ENCODE measurements at regions not wholly inside any gene's neighbourhood (a gene's known extent, or its start where the extent isn't known, plus 50 kb on each side); places are given as distances from the start of the nearest gene placed in this dataset.

DNA sequence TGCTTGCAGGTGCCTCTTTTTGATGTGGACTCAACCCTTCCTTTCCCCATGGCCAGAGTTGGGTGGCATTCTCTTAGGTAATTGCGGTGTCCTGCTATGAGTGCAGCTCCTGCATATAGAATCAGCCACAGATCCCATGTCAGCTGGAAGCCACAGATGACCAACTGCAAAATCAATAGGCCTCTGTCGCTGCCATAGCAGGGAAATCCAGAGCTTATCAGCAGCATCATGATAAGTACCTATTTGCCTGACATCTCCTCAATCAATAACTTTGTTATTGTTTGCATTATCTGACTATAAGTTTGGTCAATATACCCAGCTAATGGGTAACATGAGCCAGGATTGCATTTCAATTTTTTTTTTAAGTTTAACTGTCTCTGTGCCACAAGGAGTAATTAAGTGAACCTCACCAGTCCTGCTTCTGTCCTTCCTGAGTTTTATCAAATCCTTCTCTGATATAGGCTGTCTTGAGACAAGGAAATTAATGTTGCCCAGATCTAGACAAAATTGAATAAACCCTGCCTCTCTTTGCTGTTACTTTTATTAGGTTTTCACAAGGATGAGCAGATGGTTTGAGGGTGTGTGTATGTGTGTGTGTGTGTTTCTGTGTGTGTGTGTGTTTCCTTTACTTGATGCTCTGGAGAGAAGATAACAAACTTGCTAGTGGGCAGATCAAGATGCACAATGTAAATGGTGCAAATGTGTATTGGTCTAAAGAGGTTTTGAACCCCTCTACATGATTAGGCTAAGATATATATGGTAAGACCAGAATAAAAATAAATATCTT lies 59.6 kb upstream of the CREB1 start:
- no peak for DNase-seq (ENCODE audit: low spot score)
- Mint-ChIP-seq H3K4me1 (ENCODE audit: low read depth) (peaks cover 34% of the 10 kb centered on the region), H3K4me3 (ENCODE audit: unreplicated experiment) (no peak overlapping the region), H3K36me3 (ENCODE audit: low read depth) (no peaks in the 10 kb centered on the region), H3K27ac (ENCODE audit: unreplicated experiment) (no peak overlapping the region), H3K27me3 (ENCODE audit: low read depth) (no peaks in the 10 kb centered on the region), H3K9me3 (ENCODE audit: low read depth) (no peaks in the 10 kb centered on the region)
- TF ChIP-seq, protein P1, sequence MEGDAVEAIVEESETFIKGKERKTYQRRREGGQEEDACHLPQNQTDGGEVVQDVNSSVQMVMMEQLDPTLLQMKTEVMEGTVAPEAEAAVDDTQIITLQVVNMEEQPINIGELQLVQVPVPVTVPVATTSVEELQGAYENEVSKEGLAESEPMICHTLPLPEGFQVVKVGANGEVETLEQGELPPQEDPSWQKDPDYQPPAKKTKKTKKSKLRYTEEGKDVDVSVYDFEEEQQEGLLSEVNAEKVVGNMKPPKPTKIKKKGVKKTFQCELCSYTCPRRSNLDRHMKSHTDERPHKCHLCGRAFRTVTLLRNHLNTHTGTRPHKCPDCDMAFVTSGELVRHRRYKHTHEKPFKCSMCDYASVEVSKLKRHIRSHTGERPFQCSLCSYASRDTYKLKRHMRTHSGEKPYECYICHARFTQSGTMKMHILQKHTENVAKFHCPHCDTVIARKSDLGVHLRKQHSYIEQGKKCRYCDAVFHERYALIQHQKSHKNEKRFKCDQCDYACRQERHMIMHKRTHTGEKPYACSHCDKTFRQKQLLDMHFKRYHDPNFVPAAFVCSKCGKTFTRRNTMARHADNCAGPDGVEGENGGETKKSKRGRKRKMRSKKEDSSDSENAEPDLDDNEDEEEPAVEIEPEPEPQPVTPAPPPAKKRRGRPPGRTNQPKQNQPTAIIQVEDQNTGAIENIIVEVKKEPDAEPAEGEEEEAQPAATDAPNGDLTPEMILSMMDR (IDR thresholded peaks at IDR 0.05) = no peak

- H3K4me1 Mint-ChIP-seq (ENCODE audit: low read depth) = peaks cover 36% of the 10 kb centered on the region
- no peak for DNase-seq (ENCODE audit: low spot score)
- no peak overlapping the region for H3K27ac Mint-ChIP-seq (ENCODE audit: unreplicated experiment)
- TF ChIP-seq, protein P1 (IDR thresholded peaks at IDR 0.05) = no peak
- no peaks in the 10 kb centered on the region for H3K27me3 Mint-ChIP-seq (ENCODE audit: low read depth)
- H3K9me3 Mint-ChIP-seq (ENCODE audit: low read depth) = no peaks in the 10 kb centered on the region
- no peaks in the 10 kb centered on the region for H3K36me3 Mint-ChIP-seq (ENCODE audit: low read depth)
- H3K4me3 Mint-ChIP-seq (ENCODE audit: unreplicated experiment) = no peak overlapping the region
These were observed 58.5 kb upstream of the CREB1 start for GRCh38 chr2:207471261-207471660.

DNA sequence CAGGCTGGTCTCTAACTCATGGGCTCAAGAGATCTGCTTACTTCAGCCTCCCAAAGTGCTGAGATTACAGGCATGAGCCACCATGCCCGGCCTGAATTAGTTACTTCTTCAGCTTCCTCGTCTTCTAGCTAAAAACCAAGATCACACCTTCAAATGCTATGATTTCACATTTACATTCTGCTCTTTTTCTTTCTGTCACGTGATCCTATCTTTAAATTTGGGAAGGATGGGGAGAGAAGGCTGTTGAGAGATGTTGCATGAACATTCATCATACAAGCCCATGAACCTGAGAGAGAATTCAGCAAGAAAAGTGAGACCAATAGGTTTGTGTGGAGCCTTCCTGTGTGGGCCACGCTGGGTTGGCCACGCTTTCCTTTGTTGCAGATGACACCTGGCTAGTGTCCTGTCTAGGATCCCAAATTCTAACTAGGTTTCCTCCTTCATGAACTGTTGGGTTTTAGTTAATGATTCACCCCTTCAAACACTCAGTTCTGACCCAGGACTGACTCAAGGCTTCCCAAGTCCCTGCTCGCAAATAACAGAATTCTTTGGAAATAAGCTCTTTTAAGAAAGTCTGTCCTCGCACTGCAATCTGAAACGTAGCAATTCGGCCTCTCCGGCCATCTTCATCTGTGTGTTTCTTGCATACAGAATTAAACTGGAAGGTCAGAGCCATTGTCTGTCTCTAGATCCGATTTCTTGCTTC lies 57.3 kb upstream of the CREB1 start:
- TF ChIP-seq, protein P1 (IDR thresholded peaks at IDR 0.05) = no peak
- no peaks in the 10 kb centered on the region for H3K27me3 Mint-ChIP-seq (ENCODE audit: low read depth)
- DNase-seq (ENCODE audit: low spot score) = no peak
- H3K27ac Mint-ChIP-seq (ENCODE audit: unreplicated experiment) = peak overlapping the region; percentile 69
- H3K9me3 Mint-ChIP-seq (ENCODE audit: low read depth) = no peaks in the 10 kb centered on the region
- H3K4me1 Mint-ChIP-seq (ENCODE audit: low read depth) = peaks cover 29% of the 10 kb centered on the region
- peak overlapping the region; percentile 45 for H3K4me3 Mint-ChIP-seq (ENCODE audit: unreplicated experiment)
- no peaks in the 10 kb centered on the region for H3K36me3 Mint-ChIP-seq (ENCODE audit: low read depth)

DNA sequence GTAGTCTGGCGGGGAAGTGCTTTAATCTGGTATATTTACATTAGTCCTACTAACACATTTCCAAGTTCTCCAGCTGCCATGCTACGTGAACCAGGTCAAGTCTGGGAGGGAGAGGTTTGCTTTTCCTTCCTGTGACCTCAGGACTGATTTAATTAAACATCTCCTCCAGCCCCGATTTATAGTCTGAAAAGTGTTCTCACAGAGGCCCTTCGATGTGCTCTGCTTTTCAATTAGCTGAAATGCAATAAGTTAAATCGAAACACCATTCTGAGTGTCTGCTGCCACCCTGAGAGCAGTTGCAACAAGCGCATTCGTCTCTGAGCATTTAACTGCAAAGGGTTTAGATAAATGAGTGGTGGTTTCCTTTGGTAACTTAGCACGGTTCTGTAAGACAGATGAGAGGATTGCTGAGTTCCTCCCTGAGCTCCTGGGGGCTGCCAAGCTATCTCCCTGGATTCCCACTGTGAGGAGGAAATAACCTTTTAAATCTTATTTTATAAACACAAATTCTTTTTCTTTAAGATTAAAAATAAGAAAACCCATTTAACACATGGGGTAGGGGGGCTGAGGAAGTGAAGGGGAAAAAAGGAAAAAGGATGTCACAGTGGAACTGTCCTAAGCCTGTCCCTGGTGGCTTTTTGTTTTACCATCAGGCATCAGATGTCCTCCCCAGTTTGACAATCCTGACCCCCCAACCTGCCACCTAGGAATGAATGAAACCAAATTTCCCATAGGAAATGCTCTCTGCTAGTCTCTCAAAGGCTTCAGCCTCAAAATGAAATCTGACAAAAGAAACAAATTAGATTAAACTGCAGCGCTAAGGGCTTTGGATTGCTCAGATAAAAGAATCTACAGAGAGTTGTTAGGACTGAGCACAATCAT lies 56.5 kb upstream of the CREB1 start:
- H3K9me3 Mint-ChIP-seq (ENCODE audit: low read depth) = no peaks in the 10 kb centered on the region
- no peak for DNase-seq (ENCODE audit: low spot score)
- H3K4me1 Mint-ChIP-seq (ENCODE audit: low read depth) = peaks cover 21% of the 10 kb centered on the region
- peak overlapping the region; percentile 69 for H3K27ac Mint-ChIP-seq (ENCODE audit: unreplicated experiment)
- no peaks in the 10 kb centered on the region for H3K27me3 Mint-ChIP-seq (ENCODE audit: low read depth)
- peak overlapping the region; percentile 45 for H3K4me3 Mint-ChIP-seq (ENCODE audit: unreplicated experiment)
- TF ChIP-seq, protein P1 (IDR thresholded peaks at IDR 0.05) = peak; percentile 95
- no peaks in the 10 kb centered on the region for H3K36me3 Mint-ChIP-seq (ENCODE audit: low read depth)

GRCh38 chr2:207473931-207474235 lies 55.9 kb upstream of the CREB1 start:
- no peaks in the 10 kb centered on the region for H3K27me3 Mint-ChIP-seq (ENCODE audit: low read depth)
- no peaks in the 10 kb centered on the region for H3K36me3 Mint-ChIP-seq (ENCODE audit: low read depth)
- H3K4me3 Mint-ChIP-seq (ENCODE audit: unreplicated experiment) = no peak overlapping the region
- H3K4me1 Mint-ChIP-seq (ENCODE audit: low read depth) = peaks cover 26% of the 10 kb centered on the region
- no peak overlapping the region for H3K27ac Mint-ChIP-seq (ENCODE audit: unreplicated experiment)
- TF ChIP-seq, protein P1 (IDR thresholded peaks at IDR 0.05) = no peak
- H3K9me3 Mint-ChIP-seq (ENCODE audit: low read depth) = no peaks in the 10 kb centered on the region
- no peak for DNase-seq (ENCODE audit: low spot score)

Data from chondrocyte (in vitro differentiated cells).